GM19395 (cell line): ENCODE measurements at regions not wholly inside any gene's neighbourhood (a gene's known extent, or its start where the extent isn't known, plus 50 kb on each side); places are given as distances from the start of the nearest gene placed in this dataset.
"Not testable (repeated sequence)": the region's sequence is repeated elsewhere in the genome, so short reads cannot be mapped to it uniquely, and the experiment has no call there.

Source experiments
- ATAC-seq: cut with Tn5 transposase; IDR thresholded peaks from one replicate; pipeline ENCODE4 v1.9.1; 2021; ENCODE audit warnings: mild to moderate bottlenecking, moderate library complexity; ENCODE audit not compliant: unreplicated experiment

DNA sequence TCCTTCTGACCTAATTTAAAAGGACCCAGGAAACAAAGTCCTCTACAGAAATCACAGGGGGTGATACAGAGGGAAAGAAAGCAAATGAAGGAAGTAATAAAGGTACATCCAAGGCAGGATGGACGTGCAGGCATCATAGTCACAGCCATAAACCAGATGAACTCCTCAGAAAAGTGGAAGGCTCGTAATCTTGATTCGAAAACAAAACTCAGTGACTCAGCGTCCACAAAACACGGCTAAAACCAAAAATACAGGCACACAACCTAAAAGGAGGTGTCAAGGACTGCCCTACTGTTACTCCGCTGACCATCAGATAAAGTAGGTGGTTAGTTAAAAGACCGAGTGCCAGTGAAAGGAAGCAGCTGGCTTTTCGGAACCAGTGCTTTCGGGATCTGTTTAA, 81.5 kb downstream of the TRIM69 start:
- not testable (repeated sequence) for ATAC-seq

DNA sequence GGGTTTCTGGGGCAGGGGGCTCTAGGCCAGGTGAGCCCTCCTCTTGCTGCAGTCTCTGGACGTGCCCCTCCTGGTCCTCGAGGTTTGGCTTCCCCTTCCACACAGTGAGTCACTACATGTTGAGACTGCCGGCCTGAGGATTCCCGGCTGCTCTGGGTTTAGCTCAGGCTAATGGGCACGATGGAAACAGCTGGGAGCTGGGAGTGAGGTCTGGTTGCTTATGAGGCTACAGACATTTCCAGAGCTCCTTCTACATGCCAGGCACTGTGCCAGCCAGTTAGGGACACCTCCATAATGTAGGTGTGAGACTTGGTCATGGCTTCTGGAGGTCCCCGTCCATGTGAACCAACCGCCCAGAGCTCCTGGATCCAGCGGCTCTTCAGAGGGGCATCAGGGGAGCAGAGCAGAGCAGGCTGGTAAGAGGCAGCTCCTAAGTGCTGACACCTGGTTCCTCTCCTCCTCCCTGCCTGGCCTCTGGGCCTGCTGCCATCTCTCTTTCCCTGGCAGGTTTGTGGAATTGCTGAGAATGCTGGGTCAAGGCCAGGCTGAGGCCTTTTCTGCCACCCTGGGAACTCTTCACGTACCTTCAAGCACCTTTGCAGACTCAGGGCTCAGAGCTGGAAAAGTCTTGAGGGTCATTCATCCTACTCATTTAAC, 83.1 kb downstream of the TRIM69 start:
- ATAC-seq, result not testable (repeated sequence)

DNA sequence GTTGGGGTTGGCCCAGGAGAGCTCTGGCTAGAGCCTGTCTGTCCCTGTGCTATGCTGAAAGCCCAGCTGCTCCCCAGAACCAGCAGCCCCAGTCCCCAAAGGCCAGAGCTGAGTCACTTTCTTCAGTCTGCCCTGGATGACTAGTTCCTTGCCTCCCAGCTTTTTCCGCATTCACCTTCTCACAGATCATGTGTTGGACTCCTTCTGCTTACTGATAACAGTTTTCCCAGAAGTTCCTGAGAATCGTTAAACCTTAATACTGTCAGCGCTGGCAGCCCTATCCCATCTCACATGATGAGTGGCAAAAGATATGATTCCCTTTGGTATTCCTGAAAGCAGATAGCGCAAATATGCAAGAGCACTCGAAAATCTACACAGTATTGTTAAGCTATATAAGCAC, 84.2 kb downstream of the TRIM69 start:
- not testable (repeated sequence) for ATAC-seq

DNA sequence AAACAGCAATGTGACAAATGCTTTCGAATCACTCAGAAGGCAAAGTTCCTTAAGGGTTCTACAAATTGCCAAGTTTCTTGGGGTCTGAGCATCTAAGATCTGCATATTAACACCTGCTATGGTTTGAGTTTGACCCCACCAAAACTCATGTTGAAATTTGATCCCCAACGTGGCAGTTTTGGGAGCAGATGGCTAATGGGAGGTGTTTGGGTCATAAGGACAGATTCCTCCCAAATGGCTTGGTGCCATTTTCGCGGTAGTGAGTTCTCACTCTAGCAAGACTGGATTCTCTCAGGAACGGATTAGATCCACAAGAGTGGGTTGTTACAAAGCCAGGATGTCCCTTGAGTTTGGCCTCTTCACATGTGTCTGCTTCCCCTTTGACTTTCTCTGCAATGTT, 84.6 kb downstream of the TRIM69 start:
- ATAC-seq, result not testable (repeated sequence)

DNA sequence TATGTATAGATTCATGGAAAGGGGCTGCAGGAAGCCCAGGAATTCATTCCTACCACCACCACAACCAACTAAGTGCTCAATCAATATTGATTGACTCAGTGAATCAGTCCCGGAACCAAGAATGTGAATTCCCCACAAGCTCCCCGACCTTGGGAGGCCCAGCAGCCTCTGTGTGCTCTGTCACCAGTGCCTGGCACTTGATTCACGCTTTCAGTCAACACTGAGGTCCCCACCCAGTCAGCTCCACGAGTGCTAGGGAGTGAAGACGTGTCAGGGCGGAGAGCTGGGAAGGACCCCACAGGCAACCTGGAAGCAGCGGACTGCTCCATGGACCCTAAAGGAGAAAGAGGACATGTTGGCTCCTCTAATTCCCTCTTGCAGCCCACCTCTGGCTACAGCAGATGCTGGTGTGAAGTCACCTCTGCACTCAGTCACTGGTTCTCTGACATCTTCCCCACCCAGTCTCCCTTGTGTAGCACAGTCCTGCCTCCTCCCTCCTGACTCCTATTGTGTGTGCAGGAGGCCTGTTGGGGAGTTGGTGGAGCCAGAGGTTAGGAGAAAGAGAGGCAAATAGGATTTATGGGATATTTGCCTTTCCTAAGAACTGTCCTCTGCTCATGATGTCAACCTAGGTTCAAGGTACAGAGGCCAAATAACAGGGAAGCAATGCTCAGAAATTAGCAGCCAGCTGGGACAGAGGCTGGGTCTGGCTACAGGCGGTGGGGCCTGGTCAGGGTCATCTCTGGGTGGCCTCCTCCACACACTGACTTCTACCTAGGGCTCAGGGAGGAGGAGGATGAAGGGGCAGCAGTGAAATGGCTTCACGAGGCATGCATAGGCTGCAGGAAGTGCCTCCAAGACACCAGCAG, 88.2 kb downstream of the TRIM69 start:
- ATAC-seq, result not testable (repeated sequence)

DNA sequence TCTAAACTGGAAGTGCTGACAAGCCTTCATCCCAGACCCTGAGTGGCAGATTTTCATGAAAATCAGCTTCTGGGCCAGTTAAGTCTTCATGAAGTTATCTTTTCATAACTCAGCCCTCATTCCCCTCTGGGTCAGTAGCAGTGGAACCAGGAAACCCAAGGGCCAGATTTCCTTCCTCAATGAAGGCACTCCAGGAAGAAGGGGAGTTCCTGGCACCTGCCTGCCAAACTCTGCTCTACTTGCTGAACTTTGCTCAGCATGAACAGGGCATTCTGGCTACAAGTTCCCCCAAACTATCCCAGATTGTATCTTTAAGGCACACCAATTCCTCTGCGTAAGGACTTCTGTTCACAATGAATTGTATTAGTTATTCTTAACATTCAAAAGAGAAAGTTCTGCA, 90.3 kb downstream of the TRIM69 start:
- ATAC-seq, result not testable (repeated sequence)

DNA sequence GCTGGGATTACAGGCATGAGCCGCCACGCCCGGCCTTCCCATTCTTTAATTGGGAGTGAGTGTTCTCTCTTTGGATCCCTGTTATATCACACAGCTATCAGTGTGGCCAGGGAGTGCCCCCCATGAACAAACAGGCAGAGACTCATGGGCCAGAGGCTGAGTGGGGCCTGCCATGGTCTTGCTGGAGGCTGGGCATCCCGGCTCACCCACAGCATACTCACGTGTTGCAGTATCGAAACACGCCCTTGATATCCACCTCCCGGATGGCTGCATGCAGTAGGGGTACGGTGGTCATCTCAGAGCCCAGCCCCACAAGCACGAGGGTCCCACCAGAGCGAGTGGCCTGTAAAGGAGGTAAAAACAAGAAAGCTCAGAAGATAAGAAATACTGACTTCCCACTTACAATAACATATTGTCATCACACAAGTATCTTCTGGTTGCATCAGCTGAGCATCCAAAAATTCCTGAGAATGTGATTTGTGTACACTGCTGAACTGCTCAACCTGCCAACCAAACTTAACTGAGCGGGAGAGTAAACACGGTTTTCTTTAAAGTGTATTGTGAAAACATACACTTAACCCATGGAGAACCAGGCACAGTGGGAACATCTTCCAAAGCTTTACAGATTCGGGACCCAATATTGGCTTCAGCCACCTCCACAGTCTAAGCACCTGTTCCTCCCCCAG, 92.0 kb downstream of the TRIM69 start:
- ATAC-seq, result not testable (repeated sequence)

DNA sequence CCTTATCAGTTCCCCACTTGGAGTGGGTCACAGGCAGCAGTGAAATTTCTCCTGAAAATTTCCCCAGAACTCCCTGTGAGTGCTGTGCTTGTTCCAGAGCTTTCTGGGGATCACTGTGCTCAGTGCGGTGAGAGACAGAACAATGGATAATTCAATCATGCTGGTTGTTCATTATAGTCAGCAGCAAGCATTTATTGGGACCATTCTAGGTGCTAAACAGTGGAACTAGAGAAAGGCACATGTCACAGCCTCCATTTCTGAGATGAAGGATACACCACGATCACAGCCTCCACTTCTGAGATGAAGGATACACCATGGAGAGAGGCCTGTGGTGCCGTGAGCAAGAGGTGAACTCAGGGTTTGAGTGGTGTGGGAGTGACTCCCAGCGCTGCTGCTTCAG, 92.8 kb downstream of the TRIM69 start:
- not testable (repeated sequence) for ATAC-seq

DNA sequence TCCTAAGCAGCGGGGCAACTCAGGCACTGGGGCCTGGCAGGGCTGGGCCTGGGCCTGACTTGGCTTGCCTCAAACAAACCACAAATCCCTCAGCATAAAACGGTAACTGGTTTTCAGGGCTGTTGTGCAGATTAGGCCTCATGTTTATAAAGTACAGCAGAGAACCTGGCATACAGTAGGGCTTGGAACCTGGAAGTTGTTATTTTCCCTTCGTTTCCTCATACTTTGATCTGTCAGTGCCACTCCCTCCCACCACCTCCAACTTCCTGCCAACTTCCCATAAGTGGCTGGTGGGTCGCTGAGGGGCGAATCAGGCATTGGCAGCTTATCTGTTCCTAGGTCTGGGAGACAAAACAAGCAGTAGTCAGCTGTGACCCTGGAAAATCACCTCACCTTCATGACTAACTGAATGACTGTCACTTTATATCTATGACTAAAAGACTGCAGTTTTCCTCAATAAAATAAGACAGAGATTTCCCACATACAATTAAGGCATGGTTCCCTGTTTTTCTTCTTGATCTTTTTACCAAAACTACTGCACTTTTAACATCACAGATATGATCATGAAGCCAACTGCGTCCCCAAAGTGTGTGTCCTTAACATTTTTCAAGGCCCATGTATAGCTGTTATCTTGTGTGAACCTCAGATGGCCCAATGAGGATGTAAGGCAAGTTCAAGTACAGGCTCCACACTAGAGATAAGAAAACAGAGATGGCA, 94.5 kb downstream of the TRIM69 start:
- not testable (repeated sequence) for ATAC-seq

DNA sequence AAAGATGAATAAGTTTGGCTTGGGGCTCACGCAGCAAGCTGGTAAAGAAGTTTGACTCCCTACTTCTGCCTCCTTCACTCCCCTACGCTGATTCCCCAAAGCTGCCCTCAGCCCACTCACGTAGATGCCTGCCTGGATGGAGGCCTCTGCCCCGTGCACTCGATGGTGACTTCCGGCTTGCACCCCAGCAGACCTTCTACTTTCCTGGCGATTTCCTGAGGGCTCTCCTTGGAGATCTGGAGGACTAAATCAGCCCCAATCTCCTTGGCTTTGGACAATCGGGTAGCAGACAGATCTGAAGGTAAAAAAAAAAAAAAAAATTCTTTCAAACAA, 95.0 kb downstream of the TRIM69 start:
- ATAC-seq, result not testable (repeated sequence)

DNA sequence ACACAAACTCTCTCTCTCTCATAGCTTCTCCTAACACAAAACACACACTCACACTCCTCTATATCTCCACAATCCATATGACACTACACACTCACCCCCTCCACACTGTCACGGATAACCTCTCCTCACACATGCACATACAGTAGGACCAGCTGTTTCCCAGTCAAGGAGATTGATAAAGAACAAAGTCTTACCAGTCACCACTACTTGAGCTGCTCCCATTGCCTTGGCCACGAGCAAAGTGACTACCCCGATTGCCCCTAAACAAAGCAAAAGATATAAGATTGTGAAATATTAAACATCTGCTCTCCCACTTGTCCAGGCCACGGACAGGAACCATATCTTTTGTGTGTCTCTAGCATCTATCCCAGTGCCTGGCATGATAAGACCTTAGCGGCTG, 95.8 kb downstream of the TRIM69 start:
- ATAC-seq, result not testable (repeated sequence)

DNA sequence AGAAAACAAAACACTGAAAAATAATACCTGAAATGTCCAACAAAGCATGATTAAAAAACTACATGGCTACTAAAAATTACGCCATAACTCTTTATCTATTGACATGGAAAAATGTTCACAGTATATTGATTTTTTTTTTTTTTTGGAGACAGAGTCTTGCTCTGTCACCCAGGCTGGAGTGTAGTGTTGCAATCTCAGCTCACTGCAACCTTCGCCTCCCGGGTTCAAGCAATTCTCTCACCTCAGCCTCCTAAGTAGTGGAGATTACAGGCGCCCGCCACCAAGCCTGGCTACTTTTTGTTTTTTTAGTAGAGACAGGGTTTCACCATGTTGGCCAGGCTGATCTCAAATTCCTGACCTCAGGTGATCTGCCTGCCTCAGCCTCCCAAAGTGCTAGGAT, 96.8 kb downstream of the TRIM69 start:
- not testable (repeated sequence) for ATAC-seq

DNA sequence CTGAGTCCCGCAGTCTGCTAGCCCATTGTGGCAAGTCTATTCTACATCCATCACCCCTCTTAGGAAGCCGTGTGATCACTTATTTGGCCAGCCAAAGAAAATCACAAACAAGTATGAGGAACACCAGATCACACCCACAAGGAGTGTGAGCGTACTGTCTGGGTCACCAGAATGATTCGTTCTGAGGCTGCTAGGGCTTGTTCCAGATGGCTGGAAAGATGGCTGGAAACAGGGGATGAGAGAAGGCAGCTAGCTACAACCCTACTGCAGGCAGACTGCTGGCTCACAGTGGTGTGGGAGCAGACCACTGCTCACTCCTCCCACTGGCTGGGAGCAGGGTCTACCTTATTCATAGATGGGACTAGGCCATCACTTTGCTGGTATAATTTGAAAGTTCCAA, 97.4 kb downstream of the TRIM69 start:
- not testable (repeated sequence) for ATAC-seq

DNA sequence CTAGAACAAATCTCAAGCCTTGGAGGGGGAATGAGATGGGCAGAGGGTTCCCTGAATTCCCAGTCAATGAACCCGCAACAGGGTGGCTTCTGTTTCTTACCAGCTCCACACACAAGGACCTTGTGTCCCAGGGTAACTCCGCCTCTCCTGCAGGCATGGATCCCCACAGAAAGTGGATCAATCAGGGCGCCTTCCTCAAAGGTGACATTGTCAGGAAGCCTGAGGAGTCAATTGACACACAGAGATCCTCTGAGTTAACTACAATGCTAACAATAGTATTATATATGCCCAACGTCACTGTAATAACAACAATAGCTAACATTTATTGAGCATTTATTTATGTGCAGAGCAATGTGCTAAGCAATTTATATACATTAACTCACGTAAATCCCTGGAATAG, 98.8 kb downstream of the TRIM69 start:
- not testable (repeated sequence) for ATAC-seq

DNA sequence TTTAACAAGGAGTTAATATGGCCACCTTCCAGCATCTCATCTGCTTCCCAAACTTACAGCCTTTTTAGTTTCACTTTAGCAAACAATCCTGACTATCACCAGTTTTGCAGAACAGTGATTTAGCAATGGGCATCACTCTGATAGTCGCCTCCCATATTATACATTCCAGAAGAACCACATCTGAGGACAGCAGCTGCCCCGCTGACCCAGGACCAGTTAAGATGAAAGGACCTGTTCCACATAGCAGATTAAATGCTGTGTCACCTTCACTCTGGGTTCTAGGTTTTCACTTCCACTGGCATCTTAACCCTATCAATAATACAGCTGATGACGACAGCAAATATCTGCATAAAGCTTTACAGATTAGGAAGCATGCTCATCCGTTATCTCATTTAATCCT, 99.8 kb downstream of the TRIM69 start:
- no peak for ATAC-seq

DNA sequence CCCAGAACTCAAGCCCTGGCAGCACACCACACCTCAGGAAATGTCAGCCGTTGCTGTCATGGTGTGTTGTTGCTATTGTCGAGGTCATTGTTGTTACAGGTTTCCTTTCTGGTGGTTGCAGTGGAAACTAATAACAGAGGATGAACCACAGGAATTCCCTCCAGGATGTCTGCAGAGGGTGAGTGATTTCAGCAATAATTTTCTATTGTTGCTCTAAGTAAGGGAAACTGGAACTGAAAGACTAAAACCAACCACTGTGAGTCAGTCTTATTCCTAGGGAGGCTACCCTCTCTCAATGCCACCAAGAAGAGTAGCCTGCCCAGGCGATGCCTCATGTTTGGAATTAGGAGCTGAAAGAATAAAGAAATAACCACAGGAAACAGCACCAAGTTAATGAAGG, 102.6 kb downstream of the TRIM69 start:
- not testable (repeated sequence) for ATAC-seq

DNA sequence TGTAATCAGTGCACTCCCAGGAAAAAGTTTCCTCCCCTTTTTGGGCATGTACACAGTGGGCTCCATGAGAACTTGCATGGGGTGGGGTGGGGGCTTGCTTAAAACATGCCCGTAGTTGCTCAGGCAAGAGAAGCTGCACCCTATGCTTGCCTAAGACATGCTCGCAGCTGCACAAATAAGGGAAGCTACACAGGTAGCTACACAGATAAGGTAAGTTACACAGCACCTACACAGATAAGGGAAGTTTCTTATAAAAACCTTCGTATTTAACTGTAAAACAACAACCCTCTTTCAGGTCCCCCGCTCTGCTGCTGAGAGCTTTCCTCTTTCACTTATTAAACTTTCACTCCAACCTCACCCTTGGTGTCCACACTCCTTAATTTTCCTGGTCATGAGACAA, 105.4 kb downstream of the TRIM69 start:
- not testable (repeated sequence) for ATAC-seq

DNA sequence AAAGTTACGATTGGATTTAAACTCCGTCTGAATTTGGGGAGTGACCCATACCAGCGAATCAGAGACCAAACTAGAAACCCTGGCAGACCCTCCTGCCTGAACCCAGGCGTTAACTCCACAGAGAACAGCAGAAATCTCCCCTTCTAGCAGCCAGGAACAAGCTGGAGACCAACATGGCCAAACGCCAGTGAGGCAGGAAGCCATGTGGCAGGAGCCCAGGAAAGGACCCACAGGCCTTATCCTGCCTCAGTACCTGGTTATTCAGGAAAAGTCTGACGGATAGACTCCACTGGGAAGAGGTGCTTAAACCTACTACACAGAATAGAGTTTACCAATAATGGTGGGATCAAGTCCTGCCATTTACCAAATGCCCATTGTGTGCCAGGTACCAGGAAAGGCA, 106.6 kb downstream of the TRIM69 start:
- ATAC-seq, result not testable (repeated sequence)

DNA sequence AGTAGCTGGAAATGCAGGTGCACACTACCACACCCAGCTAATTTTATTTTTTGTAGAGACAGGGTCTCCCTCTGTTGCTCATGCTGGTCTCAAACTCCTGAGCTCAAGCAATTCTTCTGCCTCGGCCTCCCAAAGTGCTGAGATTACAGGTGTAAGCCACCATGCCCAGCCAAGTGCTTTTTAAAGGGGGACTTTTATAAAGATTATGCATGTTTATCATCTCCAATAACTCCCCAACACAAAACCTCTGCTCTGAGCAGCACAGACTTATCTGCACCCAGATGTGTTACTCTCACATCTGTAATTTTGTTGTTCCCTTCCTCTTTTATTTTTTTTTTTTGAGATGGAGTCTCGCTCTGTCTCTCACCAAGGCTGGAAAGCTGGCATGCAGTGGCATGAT, 108.6 kb downstream of the TRIM69 start:
- not testable (repeated sequence) for ATAC-seq

DNA sequence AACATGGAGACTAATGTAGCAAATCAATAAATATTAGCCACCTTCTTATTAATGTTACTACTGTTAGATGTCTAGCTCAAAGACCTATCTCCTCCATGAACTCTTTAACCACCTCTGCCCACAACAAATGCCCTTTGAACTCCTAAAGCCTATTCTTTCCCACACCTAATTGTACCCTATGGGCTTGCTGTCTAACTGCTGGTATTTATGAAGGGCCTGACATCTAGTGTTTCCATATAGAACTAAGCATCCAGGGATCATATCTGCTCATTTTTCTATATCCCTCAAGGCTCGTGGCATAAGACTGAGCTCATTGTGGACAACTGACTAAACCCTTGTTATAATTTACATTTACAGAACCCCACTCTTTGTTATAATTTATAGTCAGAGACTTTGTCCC, 109.8 kb downstream of the TRIM69 start:
- ATAC-seq, result not testable (repeated sequence)

DNA sequence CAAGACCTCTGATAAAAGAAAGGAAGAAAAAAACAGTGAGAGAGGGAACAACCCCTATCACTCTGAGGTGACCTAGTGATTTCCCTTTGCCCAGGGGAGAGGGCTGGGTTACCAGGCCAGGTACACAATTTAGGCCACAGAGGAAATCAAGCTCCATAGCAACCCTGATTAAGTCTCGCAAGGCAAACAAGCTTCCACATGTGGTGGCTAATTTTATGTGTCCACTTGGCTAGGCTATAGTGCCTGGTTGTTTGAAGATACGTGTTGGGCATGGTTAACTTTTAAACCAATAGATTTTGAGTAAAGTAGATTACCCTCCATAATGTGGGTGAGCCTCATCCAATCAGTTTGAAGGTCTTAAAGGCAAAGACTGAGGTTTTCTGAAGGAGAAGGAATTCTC, 108.9 kb upstream of the TERB2 start:
- not testable (repeated sequence) for ATAC-seq
